SK-N-SH (cell line): ENCODE measurements at regions not wholly inside any gene's neighbourhood (a gene's known extent, or its start where the extent isn't known, plus 50 kb on each side); places are given as distances from the start of the nearest gene placed in this dataset.

Source experiments
- CTCF ChIA-PET: fragments of 300-600, 350-600 bp; formaldehyde crosslinking; extraction: SDS; loops from one replicate; lab custom pipeline; 2021; lab: Yijun Ruan, JAX
- POLR2A ChIA-PET: fragments of 350-600 bp; sonication (Branson Sonifier 250); formaldehyde crosslinking; extraction: SDS; loops from one replicate; lab custom pipeline; 2020; ENCODE audit warnings: antibody characterized with exemption, inconsistent platforms; lab: Yijun Ruan, JAX
- DNase-seq: peaks from one replicate; pipeline ENCODE4 v3.0.0; 2012
- H2AFZ ChIP-seq: fragments of 200-600 bp; sonication (generic); 2 replicates; pipeline ENCODE4 v1.8.1; 2016; ENCODE audit warnings: antibody characterized with exemption, mild to moderate bottlenecking, low read depth
- H3F3A ChIP-seq: fragments of 200-600 bp; sonication (generic); replicated peaks from 2 replicates; pipeline ENCODE3; 2016; ENCODE audit warnings: antibody characterized with exemption, mild to moderate bottlenecking; ENCODE audit not compliant: insufficient read depth
- H3K27ac ChIP-seq, 2 experiments: fragments of 200-500 bp in 1 of 2; fragments of 200-600 bp in 1 of 2; sonication (Bioruptor generic) in 1 of 2; sonication (generic), shearing (Covaris generic) in 1 of 2; 2 replicates each; pipeline versions ENCODE4 v1.5.1 to v1.6.1; 2014 to 2016; ENCODE audit warnings: low read depth in 2 of 2, inconsistent platforms in 1 of 2, low read length in 1 of 2, mild to moderate bottlenecking in 1 of 2, mixed read lengths in 1 of 2
- H3K27me3 ChIP-seq: fragments of 200-600 bp; sonication (generic), shearing (Covaris generic); 2 replicates; pipeline ENCODE4 v1.6.1; 2016; ENCODE audit warnings: mixed run types; ENCODE audit not compliant: insufficient read depth
- H3K36me3 ChIP-seq, 2 experiments: fragments of 200-500 bp in 1 of 2; fragments of 200-600 bp in 1 of 2; sonication (Bioruptor generic) in 1 of 2; sonication (generic) in 1 of 2; replicated peaks in 1 of 2; 2 replicates each; pipeline versions ENCODE3 to v1.5.1; 2014 to 2016; ENCODE audit warnings: low read length in 1 of 2, mild to moderate bottlenecking in 1 of 2; ENCODE audit not compliant: insufficient read depth in 2 of 2, control insufficient read depth in 1 of 2
- H3K4me1 ChIP-seq, 2 experiments: fragments of 200-500 bp in 1 of 2; fragments of 200-600 bp in 1 of 2; sonication (Bioruptor generic) in 1 of 2; sonication (generic), shearing (Covaris generic) in 1 of 2; 2 replicates each; pipeline versions ENCODE4 v1.5.1 to v1.6.1; 2014 to 2016; ENCODE audit warnings: low read depth in 1 of 2, low read length in 1 of 2, mixed run types in 1 of 2; ENCODE audit not compliant: insufficient read depth in 2 of 2, control insufficient read depth in 1 of 2
- H3K4me2 ChIP-seq: fragments of 200-600 bp; sonication (generic), shearing (Covaris generic); 2 replicates; pipeline ENCODE4 v1.6.1; 2017; ENCODE audit warnings: mixed run types
- H3K4me3 ChIP-seq, 2 experiments: fragments of 200-500 bp in 1 of 2; fragments of 200-600 bp in 1 of 2; sonication (Bioruptor generic) in 1 of 2; sonication (generic), shearing (Covaris generic) in 1 of 2; 2 replicates each; pipeline versions ENCODE4 v1.5.1 to v1.8.1; 2014 to 2016; ENCODE audit warnings: low read depth in 2 of 2, inconsistent platforms in 1 of 2, low read length in 1 of 2, mild to moderate bottlenecking in 1 of 2, mixed read lengths in 1 of 2, moderate library complexity in 1 of 2
- H3K79me2 ChIP-seq: fragments of 200-600 bp; sonication (generic); 2 replicates; pipeline ENCODE4 v1.8.1; 2017; ENCODE audit warnings: mild to moderate bottlenecking; ENCODE audit not compliant: insufficient read depth
- H3K9ac ChIP-seq: fragments of 200-600 bp; sonication (generic); 2 replicates; pipeline ENCODE4 v1.6.1; 2017; ENCODE audit warnings: mixed run types
- H3K9me2 ChIP-seq: fragments of 200-600 bp; sonication (generic); 2 replicates; pipeline ENCODE4 v1.6.1; 2017; ENCODE audit warnings: mixed run types
- H3K9me3 ChIP-seq: fragments of 200-600 bp; sonication (generic); 2 replicates; pipeline ENCODE4 v1.6.1; 2017; ENCODE audit warnings: mixed run types, mild to moderate bottlenecking, moderate library complexity
- H4K20me1 ChIP-seq: fragments of 200-600 bp; sonication (generic); 2 replicates; pipeline ENCODE4 v1.6.1; 2017; ENCODE audit warnings: mild to moderate bottlenecking, mixed run types; ENCODE audit not compliant: insufficient read depth
- CHD2 ChIP-seq: fragments of 150-350 bp; IDR thresholded peaks from 2 replicates; pipeline ENCODE4 v1.6.1; 2018; ENCODE audit warnings: low read length; ENCODE audit not compliant: partially characterized antibody
- EP300 ChIP-seq, 2 experiments: IDR thresholded peaks; 2 replicates each; pipeline versions ENCODE4 v1.4.0 to v1.6.1; 2012; ENCODE audit warnings: borderline replicate concordance in 1 of 2, low read depth in 1 of 2, low read length in 1 of 2
- FOXJ3 ChIP-seq: sonication (generic); formaldehyde crosslinking; IDR thresholded peaks from 2 replicates; pipeline ENCODE4 v1.5.1; 2020; ENCODE audit warnings: mild to moderate bottlenecking, missing genetic modification reagents
- FOXM1 ChIP-seq: IDR thresholded peaks from 2 replicates; pipeline ENCODE4 v1.4.0; 2012; ENCODE audit warnings: low read depth, mild to moderate bottlenecking
- GATA2 ChIP-seq: sonication (generic); formaldehyde crosslinking; IDR thresholded peaks from 2 replicates; pipeline ENCODE4 v1.5.0; 2020; ENCODE audit warnings: mild to moderate bottlenecking, missing genetic modification reagents
- JUND ChIP-seq: IDR thresholded peaks from 2 replicates; pipeline ENCODE4 v1.4.0; 2012
- MXI1 ChIP-seq: IDR thresholded peaks from 2 replicates; pipeline ENCODE4 v1.6.1; 2012; ENCODE audit warnings: mild to moderate bottlenecking, low read depth, low read length, improper control_type of control experiment
- RAD21 ChIP-seq: IDR thresholded peaks from 2 replicates; pipeline ENCODE4 v1.6.1; 2012; ENCODE audit warnings: mild to moderate bottlenecking, low read length
- RCOR1 ChIP-seq: fragments of 150-350 bp; IDR thresholded peaks from 2 replicates; pipeline ENCODE4 v1.6.1; 2017; ENCODE audit warnings: antibody characterized with exemption, low read length
- USF1 ChIP-seq: IDR thresholded peaks from 2 replicates; pipeline ENCODE4 v1.4.0; 2012; ENCODE audit warnings: low read depth, borderline replicate concordance
- WGBS: methylation state at CpG from one replicate; pipeline ENCODE4 v1.1.6; 2017; ENCODE audit warnings: low lambda C conversion rate; 5-methylcytosine and 5-hydroxymethylcytosine counted together

- 65% methylated on average over 11 of the region's 11 CpGs for WGBS
- no peaks in the 10 kb centered on the region for H3K9me2 ChIP-seq
- CTCF ChIA-PET, result no interaction called here
These were observed 137.6 kb upstream of the RET start for GRCh38 chr10:42939237-42939636.

GRCh38 chr10:42939685-42940366 is 137.0 kb upstream of the RET start:
- H3K36me3 ChIP-seq, result no peaks in the 10 kb centered on the region
- TF ChIP-seq JUND (no peak), MXI1 (0 out of 2 replicates have a peak, but pooled peaks have one; percentile 3)
- H3K9me2 ChIP-seq, result no peaks in the 10 kb centered on the region
- H3K27ac ChIP-seq, result peak overlapping the region in 1 of 2 experiments; percentile 83; a peak in 2 of 4 replicates
- 61% methylated on average over 12 of the region's 15 CpGs for WGBS
- H3K9me3 ChIP-seq, result no peaks in the 10 kb centered on the region
- POLR2A ChIA-PET, result interaction anchor here (0.8 kb wide), 1 partner anchor 69 kb away, joined by 4 read pairs; no protein-coding TSS in a partner anchor
- H3F3A ChIP-seq, result no peaks in the 10 kb centered on the region
- no peak overlapping the region for H3K4me2 ChIP-seq
- H3K4me3 ChIP-seq, result no peak overlapping the region
- CTCF ChIA-PET, result interaction anchor here (1.4 to 2.6 kb wide), 2 partner anchors 137 to 139 kb away, joined by 4 to 11 read pairs; partner anchors contain the start of gene RET
- no peaks in the 10 kb centered on the region for H3K27me3 ChIP-seq
- no peaks in the 10 kb centered on the region for H4K20me1 ChIP-seq
- no peak for DNase-seq
- H3K9ac ChIP-seq, result no peak overlapping the region
- no peak overlapping the region for H2AFZ ChIP-seq
- no peaks in the 10 kb centered on the region for H3K79me2 ChIP-seq
- H3K4me1 ChIP-seq, result peaks cover 0 to 48% of the 10 kb centered on the region in 2 experiments; a peak in 2 of 4 replicates

More at GRCh38 chr10:42939237-42939636, 137.6 kb upstream of the RET start:
- Histone ChIP-seq H3K4me1 (peaks cover 0 to 54% of the 10 kb centered on the region in 2 experiments; a peak in 2 of 4 replicates), H3K9ac (no peak overlapping the region), H2AFZ (no peak overlapping the region), H3F3A (no peaks in the 10 kb centered on the region), H3K36me3 (no peaks in the 10 kb centered on the region), H3K9me3 (no peaks in the 10 kb centered on the region)
- POLR2A ChIA-PET, result interaction anchor here (0.8 to 0.9 kb wide), 2 partner anchors 40 to 68 kb away, joined by 3 to 4 read pairs; no protein-coding TSS in a partner anchor
- peak; percentile 68 for TF ChIP-seq GATA2
- peak; percentile 39; the same call in 1 of the 2 replicates for TF ChIP-seq RCOR1
- no peak for TF ChIP-seq FOXM1
- peak; percentile 27 for TF ChIP-seq CHD2
- TF ChIP-seq USF1, result no peak
- TF ChIP-seq EP300 (IDR thresholded peaks at IDR 0.05; ENCODE audit: borderline replicate concordance in 1 of 2, low read depth in 1 of 2, low read length in 1 of 2), result peak in 1 of 2 experiments; percentile 44; a peak in 1 of 4 replicates
- TF ChIP-seq RAD21, result peak; percentile 14; the same call in 1 of the 2 replicates
- peak; percentile 51; the same call in 1 of the 2 replicates for TF ChIP-seq FOXJ3 (CRISPR knock-in tag)
- TF ChIP-seq, all 33 proteins: peak for 6
- Histone ChIP-seq H4K20me1 (no peaks in the 10 kb centered on the region), H3K79me2 (no peaks in the 10 kb centered on the region), H3K4me2 (no peak overlapping the region), H3K27me3 (no peaks in the 10 kb centered on the region), H3K27ac (peak overlapping the region in 1 of 2 experiments; percentile 83; a peak in 2 of 4 replicates), H3K4me3 (no peak overlapping the region)
- peak; percentile 71 for DNase-seq
